H1 (cell line): ENCODE measurements at regions not wholly inside any gene's neighbourhood (a gene's known extent, or its start where the extent isn't known, plus 50 kb on each side); places are given as distances from the start of the nearest gene placed in this dataset.

Experiments used
- CTCF ChIA-PET: fragments of 300-600 bp; sonication (Branson Sonifier 250); formaldehyde crosslinking; loops from one replicate; lab custom pipeline; 2021; ENCODE audit not compliant: partially characterized antibody; lab: Charles Lee
- POLR2A ChIA-PET: fragments of 300-600 bp; sonication (Branson Sonifier 250); formaldehyde crosslinking; loops from one replicate; lab custom pipeline; 2021; ENCODE audit warnings: inconsistent platforms; ENCODE audit not compliant: partially characterized antibody; lab: Charles Lee
- DNase-seq, 2 experiments: peaks; one replicate each; pipeline versions ENCODE4 v3.0.0 to v3.0.0-alpha.2; 2010 to 2022; ENCODE audit warnings: low spot score in 2 of 2, low read depth in 1 of 2, mixed read lengths in 1 of 2
- FAIRE-seq: peaks from 2 replicates; lab custom pipeline; 2011; peaks lifted over from hg19 to GRCh38; lab: Jason Lieb, UNC
- H2AFZ ChIP-seq: 2 replicates; pipeline ENCODE4 v1.8.1; 2012; ENCODE audit warnings: low read length, inconsistent platforms
- H2AK5ac ChIP-seq: 2 replicates; pipeline ENCODE4 v1.6.1; 2013; ENCODE audit warnings: low read depth, low read length
- H2BK120ac ChIP-seq: replicated peaks from 2 replicates; pipeline ENCODE3; 2013; ENCODE audit warnings: low read depth, low read length, inconsistent platforms
- H2BK12ac ChIP-seq: 2 replicates; pipeline ENCODE4 v1.6.1; 2013; ENCODE audit warnings: low read depth, low read length
- H2BK15ac ChIP-seq: 2 replicates; pipeline ENCODE4 v1.6.1; 2013; ENCODE audit warnings: low read length
- H2BK20ac ChIP-seq: 2 replicates; pipeline ENCODE4 v1.6.1; 2013; ENCODE audit warnings: low read length
- H2BK5ac ChIP-seq: 2 replicates; pipeline ENCODE4 v1.6.1; 2013; ENCODE audit warnings: low read depth, low read length
- H3K14ac ChIP-seq: 2 replicates; pipeline ENCODE4 v1.6.1; 2013; ENCODE audit warnings: inconsistent platforms; ENCODE audit not compliant: insufficient read length
- H3K18ac ChIP-seq: 2 replicates; pipeline ENCODE4 v1.6.1; 2013; ENCODE audit warnings: low read length; ENCODE audit errors: extremely low read depth
- H3K23ac ChIP-seq: 2 replicates; pipeline ENCODE4 v1.6.1; 2013; ENCODE audit warnings: inconsistent platforms; ENCODE audit not compliant: insufficient read length
- H3K23me2 ChIP-seq: 2 replicates; pipeline ENCODE4 v1.6.1; 2013; ENCODE audit warnings: low read depth, low read length
- H3K27ac ChIP-seq: 2 replicates; pipeline ENCODE4 v1.6.1; 2011; ENCODE audit warnings: low read depth, low read length, inconsistent platforms
- H3K27me3 ChIP-seq, 4 experiments: replicated peaks in 1 of 4; 1 replicate in 1 of 4; 2 replicates in 3 of 4; pipeline versions ENCODE4 v1.6.1 to v1.8.1; 2011 to 2013; ENCODE audit warnings: low read length in 3 of 4, mild to moderate bottlenecking in 3 of 4, inconsistent platforms in 2 of 4, mixed read lengths in 2 of 4, moderate library complexity in 1 of 4; ENCODE audit not compliant: control insufficient read depth in 3 of 4, insufficient read depth in 3 of 4; ENCODE audit errors: extremely low read depth in 1 of 4
- H3K36me3 ChIP-seq, 4 experiments: 2 replicates each; pipeline versions ENCODE4 v1.6.1 to v1.8.1; 2011 to 2013; ENCODE audit warnings: mild to moderate bottlenecking in 4 of 4, low read length in 3 of 4, moderate library complexity in 2 of 4, control low read depth in 1 of 4, inconsistent platforms in 1 of 4; ENCODE audit not compliant: insufficient read depth in 4 of 4, control insufficient read depth in 2 of 4
- H3K4ac ChIP-seq: replicated peaks from 2 replicates; pipeline ENCODE3; 2013; ENCODE audit warnings: low read length, low read depth, mixed read lengths, inconsistent platforms; ENCODE audit not compliant: insufficient read length
- H3K4me1 ChIP-seq, 4 experiments: replicated peaks in 1 of 4; 1 replicate in 1 of 4; 2 replicates in 3 of 4; pipeline versions ENCODE4 v1.6.1 to v1.8.1; 2011 to 2013; ENCODE audit warnings: low read length in 3 of 4, inconsistent platforms in 2 of 4, mixed read lengths in 1 of 4; ENCODE audit not compliant: insufficient read depth in 4 of 4, control insufficient read depth in 3 of 4
- H3K4me2 ChIP-seq, 2 experiments: 2 replicates each; pipeline versions ENCODE4 v1.6.1 to v1.8.1; 2011 to 2013; ENCODE audit warnings: low read depth in 2 of 2, low read length in 2 of 2, control low read depth in 1 of 2, inconsistent platforms in 1 of 2, mild to moderate bottlenecking in 1 of 2; ENCODE audit not compliant: insufficient read depth in 1 of 2
- H3K4me3 ChIP-seq, 4 experiments: fragments of 200-600, 300-600 bp in 1 of 4; sonication (generic), shearing (Covaris generic), sonication (Bioruptor Twin) in 1 of 4; 2 replicates each; pipeline versions ENCODE4 v1.5.1 to v1.8.1; 2011 to 2016; ENCODE audit warnings: low read length in 4 of 4, low read depth in 3 of 4, control low read depth in 2 of 4, inconsistent platforms in 2 of 4, mild to moderate bottlenecking in 2 of 4, mixed read lengths in 1 of 4, moderate library complexity in 1 of 4; ENCODE audit not compliant: insufficient read depth in 2 of 4; ENCODE audit errors: extremely low read depth in 1 of 4
- H3K56ac ChIP-seq: replicated peaks from 2 replicates; pipeline ENCODE3; 2013; ENCODE audit warnings: low read depth, mild to moderate bottlenecking, mixed read lengths, low read length, inconsistent platforms; ENCODE audit not compliant: insufficient read length
- H3K79me1 ChIP-seq: 2 replicates; pipeline ENCODE4 v1.6.1; 2013; ENCODE audit warnings: low read depth, low read length, control low read depth
- H3K79me2 ChIP-seq, 2 experiments: 2 replicates each; pipeline versions ENCODE4 v1.6.1 to v1.8.1; 2012 to 2013; ENCODE audit warnings: low read length in 2 of 2, mild to moderate bottlenecking in 2 of 2, inconsistent platforms in 1 of 2; ENCODE audit not compliant: insufficient read depth in 2 of 2, control insufficient read depth in 1 of 2
- H3K9ac ChIP-seq, 4 experiments: replicated peaks in 1 of 4; 1 replicate in 1 of 4; 2 replicates in 3 of 4; pipeline versions ENCODE4 v1.6.1 to v1.8.1; 2011 to 2013; ENCODE audit warnings: low read depth in 3 of 4, low read length in 3 of 4, control low read depth in 2 of 4, mild to moderate bottlenecking in 2 of 4, moderate library complexity in 2 of 4, inconsistent platforms in 1 of 4; ENCODE audit errors: extremely low read depth in 1 of 4
- H3K9me3 ChIP-seq, 2 experiments: 2 replicates each; pipeline versions ENCODE4 v1.6.1 to v1.8.1; 2012 to 2013; ENCODE audit warnings: mild to moderate bottlenecking in 2 of 2, moderate library complexity in 2 of 2, control low read depth in 1 of 2, inconsistent platforms in 1 of 2, low read depth in 1 of 2, low read length in 1 of 2, mixed read lengths in 1 of 2; ENCODE audit not compliant: insufficient read depth in 2 of 2
- H4K20me1 ChIP-seq, 2 experiments: replicated peaks in 1 of 2; 2 replicates each; pipeline versions ENCODE3 to v1.8.1; 2011 to 2013; ENCODE audit warnings: inconsistent platforms in 2 of 2, low read length in 2 of 2, mild to moderate bottlenecking in 1 of 2; ENCODE audit not compliant: insufficient read depth in 2 of 2, control insufficient read depth in 1 of 2
- H4K5ac ChIP-seq: 2 replicates; pipeline ENCODE4 v1.6.1; 2013; ENCODE audit warnings: low read length, low read depth, mixed read lengths, inconsistent platforms; ENCODE audit not compliant: insufficient read length
- H4K8ac ChIP-seq: 2 replicates; pipeline ENCODE4 v1.8.0; 2013; ENCODE audit warnings: mild to moderate bottlenecking, moderate library complexity, low read length, inconsistent platforms; ENCODE audit not compliant: insufficient read depth; ENCODE audit errors: extremely low read depth
- H4K91ac ChIP-seq: replicated peaks from 2 replicates; pipeline ENCODE3; 2013; ENCODE audit warnings: low read length, mixed read lengths, inconsistent platforms; ENCODE audit not compliant: insufficient read length
- HDAC6 ChIP-seq: IDR thresholded peaks from one replicate; pipeline ENCODE4 v1.7.1; 2012; ENCODE audit warnings: low read depth, mild to moderate bottlenecking, inconsistent platforms, low read length, moderate library complexity
- KDM4A ChIP-seq: IDR thresholded peaks from one replicate; pipeline ENCODE4 v1.7.1; 2012; ENCODE audit warnings: low read depth, mild to moderate bottlenecking, moderate library complexity, low read length, inconsistent platforms; ENCODE audit not compliant: severe bottlenecking
- PHF8 ChIP-seq: fragments of 200-600 bp; sonication (generic); conservative IDR thresholded peaks from 2 replicates; pipeline ENCODE4 v1.7.1; 2012; ENCODE audit warnings: low read depth, mild to moderate bottlenecking, inconsistent platforms, low read length, moderate library complexity
- POU5F1 ChIP-seq: IDR thresholded peaks from 2 replicates; pipeline ENCODE4 v1.6.1; 2011; ENCODE audit warnings: low read depth, mild to moderate bottlenecking, low read length, moderate library complexity
- WGBS, 2 experiments: shearing (Covaris generic) in 1 of 2; methylation state at CpG; one replicate each; pipeline versions ENCODE4 v1.1.6 to v1.1.7; 2013 to 2015; ENCODE audit warnings: low lambda C conversion rate in 2 of 2, mixed read lengths in 2 of 2, inconsistent platforms in 1 of 2, low coverage in 1 of 2, missing lambda C conversion rate in 1 of 2; ENCODE audit not compliant: insufficient replicate concordance in 2 of 2, insufficient coverage in 1 of 2, insufficient read length in 1 of 2; ENCODE audit errors: extremely low coverage in 1 of 2, missing lambda C conversion rate in 1 of 2; 5-methylcytosine and 5-hydroxymethylcytosine counted together

GRCh38 chrX:142938793-142939192, 86.9 kb upstream of the SPANXN4 start:
- ChIA-PET POLR2A (no interaction called here), CTCF (no interaction called here)
- H3K79me1 ChIP-seq = no peaks in the 10 kb centered on the region
- H2AFZ ChIP-seq = no peak overlapping the region
- H3K9me3 ChIP-seq = no peaks in the 10 kb centered on the region
- H3K27me3 ChIP-seq = no peaks in the 10 kb centered on the region
- no peak overlapping the region for H3K14ac ChIP-seq
- H3K4ac ChIP-seq = no peak overlapping the region
- H3K23me2 ChIP-seq = no peaks in the 10 kb centered on the region
- FAIRE-seq = no peak
- H4K20me1 ChIP-seq = no peaks in the 10 kb centered on the region
- H3K36me3 ChIP-seq = no peaks in the 10 kb centered on the region
- H2BK15ac ChIP-seq = no peak overlapping the region
- no peak overlapping the region for H3K4me3 ChIP-seq
- H2AK5ac ChIP-seq = no peak overlapping the region
- no peak overlapping the region for H3K9ac ChIP-seq
- WGBS, 2 experiments = 94% methylated on average over 3 of the region's 3 CpGs; no CpG with 5 or more reads in 1 of the 2 experiments
- no peak overlapping the region for H4K91ac ChIP-seq
- H2BK12ac ChIP-seq = no peak overlapping the region
- H4K8ac ChIP-seq = no peak overlapping the region
- H3K79me2 ChIP-seq = no peaks in the 10 kb centered on the region
- H2BK120ac ChIP-seq = no peak overlapping the region
- H3K23ac ChIP-seq = no peak overlapping the region
- H2BK20ac ChIP-seq = no peak overlapping the region
- H3K56ac ChIP-seq = no peak overlapping the region
- TF ChIP-seq PHF8 = no peak
- TF ChIP-seq POU5F1 = no peak
- no peak for TF ChIP-seq KDM4A
- no peak for TF ChIP-seq HDAC6
- H3K27ac ChIP-seq = no peak overlapping the region
- H2BK5ac ChIP-seq = no peak overlapping the region
- no peak overlapping the region for H3K18ac ChIP-seq
- H3K4me2 ChIP-seq = no peak overlapping the region
- DNase-seq = no peak
- no peaks in the 10 kb centered on the region for H3K4me1 ChIP-seq
- no peak overlapping the region for H4K5ac ChIP-seq
